Epithelial cell of proximal tubule (primary cell): ENCODE measurements at regions not wholly inside any gene's neighbourhood (a gene's known extent, or its start where the extent isn't known, plus 50 kb on each side); places are given as distances from the start of the nearest gene placed in this dataset.

Source experiments
- DNase-seq: peaks from one replicate; pipeline ENCODE4 v3.0.0-alpha.2; 2011; ENCODE audit warnings: low read depth
- H3K4me3 ChIP-seq: 2 replicates; pipeline ENCODE4 v1.5.1; 2011; ENCODE audit warnings: low read depth, mild to moderate bottlenecking, low read length
- TF ChIP-seq, protein P1 (sequence below): conservative IDR thresholded peaks from 2 replicates; pipeline ENCODE4 v1.5.1; 2012; ENCODE audit warnings: low read depth, mild to moderate bottlenecking, low read length

DNA sequence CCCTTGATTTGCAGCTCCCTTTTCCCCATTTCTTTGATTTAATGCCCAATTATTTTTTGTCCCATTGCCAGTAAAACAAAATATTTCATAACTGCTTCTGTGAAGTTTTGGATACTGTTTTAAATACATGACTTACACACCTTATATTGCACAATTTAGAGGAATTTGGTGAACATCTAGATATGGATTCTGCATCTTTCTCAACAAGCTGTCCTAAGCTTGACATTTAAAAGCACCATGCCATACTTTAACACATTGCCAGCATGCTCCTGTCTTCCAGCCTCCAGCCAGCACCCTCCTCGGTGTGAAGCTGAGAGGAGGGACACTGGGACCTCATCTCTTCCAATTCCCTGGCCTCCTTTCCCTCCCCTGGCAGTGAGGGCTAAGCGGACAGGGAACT, 167.6 kb downstream of the SEC16B start:
- TF ChIP-seq, protein P1, sequence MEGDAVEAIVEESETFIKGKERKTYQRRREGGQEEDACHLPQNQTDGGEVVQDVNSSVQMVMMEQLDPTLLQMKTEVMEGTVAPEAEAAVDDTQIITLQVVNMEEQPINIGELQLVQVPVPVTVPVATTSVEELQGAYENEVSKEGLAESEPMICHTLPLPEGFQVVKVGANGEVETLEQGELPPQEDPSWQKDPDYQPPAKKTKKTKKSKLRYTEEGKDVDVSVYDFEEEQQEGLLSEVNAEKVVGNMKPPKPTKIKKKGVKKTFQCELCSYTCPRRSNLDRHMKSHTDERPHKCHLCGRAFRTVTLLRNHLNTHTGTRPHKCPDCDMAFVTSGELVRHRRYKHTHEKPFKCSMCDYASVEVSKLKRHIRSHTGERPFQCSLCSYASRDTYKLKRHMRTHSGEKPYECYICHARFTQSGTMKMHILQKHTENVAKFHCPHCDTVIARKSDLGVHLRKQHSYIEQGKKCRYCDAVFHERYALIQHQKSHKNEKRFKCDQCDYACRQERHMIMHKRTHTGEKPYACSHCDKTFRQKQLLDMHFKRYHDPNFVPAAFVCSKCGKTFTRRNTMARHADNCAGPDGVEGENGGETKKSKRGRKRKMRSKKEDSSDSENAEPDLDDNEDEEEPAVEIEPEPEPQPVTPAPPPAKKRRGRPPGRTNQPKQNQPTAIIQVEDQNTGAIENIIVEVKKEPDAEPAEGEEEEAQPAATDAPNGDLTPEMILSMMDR, result no peak
- DNase-seq, result no peak
- no peak overlapping the region for H3K4me3 ChIP-seq

DNA sequence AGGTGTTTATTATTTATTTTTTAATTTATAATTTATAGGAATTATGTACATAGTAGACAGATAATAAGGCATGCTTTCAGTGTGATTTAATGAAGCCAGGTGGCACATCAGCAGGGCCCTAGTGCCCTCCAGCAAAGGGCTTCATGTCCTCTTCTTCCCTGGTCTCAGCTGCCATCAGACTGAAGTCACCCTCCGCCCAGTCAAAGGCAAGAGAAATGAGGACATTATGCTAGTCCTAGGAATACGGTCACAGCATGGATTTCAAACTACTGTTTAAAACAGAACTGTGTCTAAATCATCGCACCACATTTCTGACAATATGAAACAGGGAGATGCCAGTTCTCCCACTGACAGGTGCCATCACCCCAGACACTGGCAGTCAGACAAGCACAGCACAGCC, 168.1 kb downstream of the SEC16B start:
- no peak overlapping the region for H3K4me3 ChIP-seq
- TF ChIP-seq, protein P1, result no peak
- no peak for DNase-seq

DNA sequence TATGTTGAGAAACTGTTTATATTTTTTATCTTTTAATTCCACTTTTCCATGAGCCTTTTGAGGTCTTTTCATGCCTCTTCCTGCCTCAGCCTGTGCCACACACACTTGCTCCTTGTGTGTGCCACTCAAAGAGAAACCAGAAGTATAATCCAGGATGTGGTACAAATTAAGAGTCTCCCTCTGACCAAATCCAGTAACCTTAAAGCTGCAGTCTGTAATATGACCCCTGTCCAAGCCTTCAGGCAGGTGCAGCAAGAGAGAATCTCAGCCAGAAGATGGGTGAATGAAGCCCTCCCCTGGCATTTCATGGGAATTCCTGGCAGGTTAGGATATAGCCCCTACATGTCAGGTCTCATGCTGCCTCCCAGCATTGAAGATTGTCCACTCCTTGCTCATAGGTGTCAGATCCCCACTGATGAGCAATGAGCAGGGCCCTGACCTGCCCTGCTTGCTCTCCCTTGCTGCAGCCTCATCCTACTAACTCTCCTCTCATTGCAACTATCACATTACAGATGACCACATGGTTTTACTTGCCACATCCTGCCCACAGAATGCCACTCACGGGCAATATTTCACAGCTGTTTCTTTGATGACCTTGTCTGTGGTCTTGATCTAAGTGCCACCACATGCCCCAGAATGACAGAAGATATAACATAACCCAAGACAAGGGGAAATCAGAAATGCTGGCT, 169.3 kb downstream of the SEC16B start:
- TF ChIP-seq, protein P1, result no peak
- H3K4me3 ChIP-seq, result no peak overlapping the region
- DNase-seq, result no peak

DNA sequence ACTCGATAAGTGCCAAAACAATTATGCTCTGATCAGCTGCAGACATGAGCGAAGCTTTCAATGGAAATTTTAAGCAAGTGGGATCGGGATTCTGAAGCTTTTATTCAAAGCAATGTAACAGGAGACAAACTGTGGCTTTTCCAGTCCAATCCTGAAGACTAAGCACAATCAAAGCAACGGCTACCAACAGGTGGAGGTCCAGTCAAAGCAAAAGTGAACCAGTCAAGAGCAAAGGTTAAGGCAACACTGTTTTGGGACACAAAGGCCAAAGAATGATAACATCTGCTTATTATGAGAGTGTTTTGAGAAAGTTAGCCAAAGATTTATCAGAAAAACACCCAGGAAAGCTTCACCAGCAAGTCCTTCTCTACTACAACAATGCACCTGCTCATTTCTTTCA, 170.1 kb downstream of the SEC16B start:
- TF ChIP-seq, protein P1, result no peak
- H3K4me3 ChIP-seq, result no peak overlapping the region
- DNase-seq, result no peak

DNA sequence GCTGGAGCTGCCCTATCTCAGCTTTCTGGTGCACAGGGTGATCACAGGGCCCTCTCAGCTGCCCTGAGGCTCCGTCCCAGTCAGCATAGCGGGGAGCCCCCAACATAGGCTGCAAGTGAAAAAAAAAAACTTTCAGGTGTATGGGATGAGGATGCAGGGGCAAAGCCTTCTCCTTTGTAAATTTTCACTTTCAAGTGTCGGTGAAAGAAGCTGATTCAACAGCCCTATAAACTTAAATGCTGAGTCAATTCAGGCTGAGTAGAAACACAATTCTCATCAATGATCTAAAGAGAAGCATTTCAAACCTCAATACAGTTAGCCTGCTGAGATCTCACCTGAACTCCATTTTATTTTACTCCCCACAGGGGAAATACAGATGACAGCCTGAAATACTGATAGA, 171.2 kb downstream of the SEC16B start:
- no peak for DNase-seq
- TF ChIP-seq, protein P1, result no peak
- no peak overlapping the region for H3K4me3 ChIP-seq

DNA sequence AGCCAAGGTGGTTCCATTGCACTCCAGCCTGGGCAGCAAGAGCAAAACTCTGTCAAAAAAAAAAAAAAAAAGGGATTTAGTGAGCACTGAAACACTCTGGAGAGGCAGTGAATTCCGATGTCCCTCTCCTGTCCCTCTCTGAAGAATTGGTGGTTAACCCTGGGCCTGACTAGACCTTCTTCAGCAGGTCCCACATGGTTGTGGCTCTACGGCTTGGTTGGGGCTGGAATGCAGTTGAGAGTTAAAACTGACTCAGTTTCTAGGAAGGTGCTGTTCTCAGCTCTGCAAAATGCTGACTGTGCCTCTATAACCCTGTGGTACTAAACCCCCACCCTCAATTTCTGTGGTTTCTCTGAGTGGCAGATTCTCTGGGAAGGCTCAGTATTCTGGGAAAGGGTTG, 173.3 kb downstream of the SEC16B start:
- TF ChIP-seq, protein P1, result no peak
- no peak overlapping the region for H3K4me3 ChIP-seq
- DNase-seq, result no peak

DNA sequence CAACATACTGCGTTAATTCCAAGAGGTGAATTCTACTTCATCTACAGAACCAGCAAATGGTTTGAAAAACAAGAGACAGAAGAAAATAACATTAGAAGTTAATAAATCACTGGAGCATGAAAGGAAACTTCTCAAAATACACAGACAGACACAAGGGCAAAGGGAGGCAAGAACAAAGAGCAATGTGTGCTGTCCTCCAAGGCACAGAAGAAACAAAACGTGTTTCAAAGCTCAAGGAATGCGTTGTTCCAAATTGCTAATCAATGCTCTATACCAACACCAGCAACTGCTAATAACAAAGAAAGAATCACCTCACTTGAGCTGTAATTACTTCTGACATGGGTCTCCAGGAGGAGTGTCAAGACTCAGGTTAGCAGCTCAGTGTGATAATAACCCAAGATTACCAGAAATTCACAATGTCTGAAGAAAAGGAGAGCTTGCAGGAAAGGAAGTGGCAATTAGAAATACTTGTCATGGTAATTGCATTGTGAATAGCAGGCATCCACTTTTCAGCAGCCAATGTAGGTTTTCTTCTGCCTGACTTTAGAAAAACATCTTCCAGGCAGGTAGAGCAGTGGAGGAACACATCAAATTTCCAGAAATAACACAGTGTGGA, 175.4 kb downstream of the SEC16B start:
- no peak overlapping the region for H3K4me3 ChIP-seq
- TF ChIP-seq, protein P1, result no peak
- no peak for DNase-seq
